Stimulated activated CD4-positive, alpha-beta T cell treated with anti-CD3 and anti-CD28 coated beads, Interleukin-12 subunit alpha, Interleukin-12 subunit beta, amount 100 ng/mL, for 24 hours (primary cell): ENCODE measurements at regions not wholly inside any gene's neighbourhood (a gene's known extent, or its start where the extent isn't known, plus 50 kb on each side); places are given as distances from the start of the nearest gene placed in this dataset.
"Not testable (repeated sequence)": the region's sequence is repeated elsewhere in the genome, so short reads cannot be mapped to it uniquely, and the experiment has no call there.

Experiments
- DNase-seq, 2 experiments: peaks; one replicate each; pipeline ENCODE4 v3.0.0-alpha.2; 2020; ENCODE audit warnings: low read depth in 2 of 2

DNA sequence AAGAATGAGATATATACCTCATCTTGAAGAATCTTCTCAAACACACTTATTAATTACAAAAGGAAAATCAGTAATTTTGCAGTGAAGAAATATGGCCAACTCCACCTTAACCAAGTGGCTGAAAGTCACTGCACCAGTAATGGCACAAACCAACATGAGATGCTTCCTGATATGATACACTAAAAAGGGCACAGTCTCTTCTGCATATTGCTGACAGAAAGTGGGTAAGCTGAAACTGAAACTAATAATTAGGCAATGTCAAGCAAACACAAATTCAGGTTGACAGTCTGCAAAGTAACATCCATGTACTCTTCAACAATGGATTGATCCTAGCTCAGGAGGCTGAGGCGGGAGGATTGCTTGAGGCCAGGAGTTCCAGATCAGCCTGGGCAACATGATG, 56.1 kb downstream of the ZNF22 start:
- not testable (repeated sequence) for DNase-seq

DNA sequence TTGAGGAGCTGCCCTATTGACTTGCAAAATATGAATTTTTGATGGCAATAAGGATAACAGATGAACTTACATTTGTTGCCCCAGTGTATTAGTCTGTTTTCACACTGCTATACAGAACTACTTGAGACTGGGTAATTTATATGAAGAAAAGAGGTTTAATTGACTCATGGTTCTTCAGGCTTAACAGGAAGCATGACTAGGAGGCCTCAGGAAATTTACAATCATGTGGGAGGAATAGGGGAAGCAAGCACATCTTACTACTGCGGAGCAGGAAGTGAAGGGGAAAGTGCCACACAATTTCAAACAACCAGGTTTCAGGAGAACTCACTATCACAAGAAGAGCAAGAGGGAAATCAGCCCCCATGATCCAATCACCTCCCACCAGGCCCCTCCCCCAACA, 57.9 kb downstream of the ZNF22 start:
- DNase-seq = no peak

DNA sequence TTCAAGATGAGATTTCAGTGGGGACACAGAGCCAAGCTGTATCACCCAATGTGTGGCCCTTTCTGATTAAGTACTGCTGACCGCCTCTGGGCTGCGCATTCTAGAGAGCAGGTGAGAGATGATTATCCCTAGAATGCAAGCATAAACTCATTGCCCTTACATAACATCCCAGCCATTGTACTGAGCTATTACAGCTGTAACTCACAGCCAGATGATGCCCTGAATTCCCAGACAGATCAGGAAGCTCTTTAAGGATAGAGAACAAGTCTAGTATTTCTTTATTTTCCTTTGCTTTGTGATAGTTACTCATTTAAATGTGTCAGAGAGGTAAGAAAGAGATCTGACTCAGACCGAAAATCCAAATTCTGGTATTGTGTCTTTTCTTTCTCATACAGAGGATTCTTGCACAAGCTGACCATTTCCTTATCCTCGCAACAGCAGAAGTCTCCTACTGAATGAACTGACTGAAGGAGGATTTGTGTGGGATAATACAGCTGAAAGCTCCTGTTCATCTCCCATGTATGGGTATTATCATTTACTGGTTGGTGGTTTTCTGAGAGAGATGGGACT, 58.4 kb downstream of the ZNF22 start:
- no peak for DNase-seq

DNA sequence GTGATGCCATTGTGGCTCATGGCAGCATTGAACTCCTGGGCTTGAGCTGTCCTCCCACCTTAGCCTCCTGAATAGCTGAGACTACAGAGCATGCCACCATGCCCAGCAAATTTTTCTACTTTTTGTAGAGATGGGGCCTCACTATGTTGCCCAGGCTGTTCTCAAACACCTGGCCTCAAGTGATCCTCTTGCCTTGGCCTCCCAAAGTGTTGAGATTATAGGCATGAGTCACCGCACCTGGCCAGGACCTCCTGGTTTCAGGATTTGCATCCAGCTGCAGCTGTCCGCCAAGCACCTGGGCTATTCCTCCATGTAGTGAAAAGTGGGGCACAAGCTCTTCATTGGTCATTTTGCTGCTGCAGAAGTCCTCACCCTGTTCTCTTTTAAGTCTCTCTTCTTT, 58.9 kb downstream of the ZNF22 start:
- no peak for DNase-seq

DNA sequence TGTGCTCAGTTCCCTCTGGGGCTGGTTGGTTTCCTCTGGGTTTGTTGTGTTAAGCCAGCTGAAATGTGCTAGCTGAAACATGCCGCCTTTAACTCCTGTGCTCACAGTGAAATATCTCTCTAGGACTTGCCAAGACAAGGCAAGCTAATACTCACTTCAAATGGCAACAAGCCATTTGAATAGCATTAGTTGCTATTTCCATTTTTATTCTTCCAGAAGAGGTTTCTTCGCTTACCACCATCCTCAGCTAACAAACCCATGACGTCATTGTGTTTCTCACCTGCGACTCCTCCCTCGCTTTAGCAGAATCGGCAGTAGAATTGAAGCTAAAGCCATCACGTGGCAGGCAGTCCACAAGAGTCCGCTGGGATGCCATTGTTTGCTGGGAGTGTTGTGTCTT, 61.3 kb downstream of the ZNF22 start:
- DNase-seq = no peak

DNA sequence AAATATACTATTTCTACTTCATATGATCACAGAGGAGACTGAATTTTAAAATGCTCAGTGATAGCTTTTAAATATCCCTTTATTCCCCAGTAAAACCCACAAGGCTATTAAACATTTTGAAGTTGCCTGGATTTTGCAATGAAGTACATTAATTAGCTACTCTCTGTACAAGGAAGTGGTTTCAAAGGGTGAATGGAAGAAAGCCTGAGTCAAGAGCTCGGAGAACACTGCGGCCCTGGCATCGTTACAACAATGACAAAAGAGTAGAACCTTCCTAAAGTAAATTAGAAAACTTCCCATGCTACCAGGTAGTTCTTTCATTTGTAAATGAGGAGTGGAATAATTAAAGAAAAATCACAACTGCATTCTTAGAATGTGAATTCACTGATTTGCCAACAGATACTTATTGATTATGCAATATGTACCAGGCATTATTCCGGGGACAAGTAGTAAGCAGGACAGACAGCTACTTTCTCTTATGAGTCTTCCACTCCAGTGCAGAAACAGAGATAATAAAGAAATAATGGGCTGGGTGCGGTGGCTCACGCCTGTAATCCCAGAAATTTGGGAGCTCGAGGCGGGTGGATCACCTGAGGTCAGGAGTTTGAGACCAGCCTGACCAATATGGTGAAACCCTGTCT, 63.0 kb downstream of the ZNF22 start:
- no peak for DNase-seq

DNA sequence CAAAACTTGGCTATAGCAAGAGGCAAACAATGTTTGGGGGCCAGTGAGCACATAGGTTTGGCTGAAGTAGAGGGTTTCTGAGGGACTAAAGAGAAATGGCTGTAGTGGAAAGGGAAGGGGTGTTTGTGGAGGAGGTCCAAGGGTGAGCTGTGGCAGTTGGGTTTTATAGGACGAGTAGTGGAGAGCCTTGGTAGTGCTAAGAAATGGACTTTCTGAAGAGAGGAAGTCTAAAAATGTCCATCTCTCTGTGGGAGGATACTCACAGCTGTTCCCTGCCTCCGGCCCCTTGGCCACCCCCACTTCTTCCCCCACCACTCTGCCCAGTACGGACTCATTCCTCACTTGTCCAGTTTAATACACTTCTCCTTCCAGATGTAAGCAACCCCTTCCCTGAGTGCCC, 64.3 kb downstream of the ZNF22 start:
- no peak for DNase-seq

DNA sequence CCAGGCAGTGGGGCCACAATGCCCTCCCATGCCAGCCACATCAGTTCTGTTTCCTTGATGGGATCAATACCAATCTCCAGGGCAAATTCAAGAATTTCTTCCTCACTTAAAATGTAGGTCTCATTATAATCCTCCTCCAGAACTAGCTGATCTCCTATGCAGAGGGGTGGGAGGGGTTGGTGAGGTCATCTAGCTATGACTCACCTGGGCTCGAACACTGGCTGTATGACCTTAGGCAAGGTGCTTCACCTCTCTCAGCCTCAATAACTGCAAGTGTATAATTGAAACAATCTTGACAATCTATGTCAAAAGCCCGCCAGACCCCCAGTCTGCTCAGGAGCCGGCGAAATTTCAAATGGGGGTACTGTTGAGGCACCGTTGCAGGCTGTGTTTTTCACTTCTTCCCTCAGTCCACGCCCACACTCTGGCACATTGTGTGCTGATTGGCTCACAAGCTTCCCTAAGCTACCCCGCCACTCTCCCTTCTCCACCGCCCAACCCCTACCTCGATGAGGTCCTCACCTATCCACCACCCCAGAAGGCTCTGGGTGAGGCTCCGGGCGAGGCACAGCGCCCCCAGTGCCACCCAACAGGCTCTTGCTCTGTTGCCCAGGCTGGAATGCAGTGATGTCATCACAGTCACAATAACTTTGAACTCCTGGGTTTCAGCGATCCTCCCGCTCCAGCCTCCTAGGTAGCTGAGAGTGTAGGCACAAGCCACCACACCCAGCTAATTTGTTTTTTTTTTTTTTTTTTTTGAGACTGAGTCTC, 70.5 kb downstream of the ZNF22 start:
- no peak for DNase-seq

DNA sequence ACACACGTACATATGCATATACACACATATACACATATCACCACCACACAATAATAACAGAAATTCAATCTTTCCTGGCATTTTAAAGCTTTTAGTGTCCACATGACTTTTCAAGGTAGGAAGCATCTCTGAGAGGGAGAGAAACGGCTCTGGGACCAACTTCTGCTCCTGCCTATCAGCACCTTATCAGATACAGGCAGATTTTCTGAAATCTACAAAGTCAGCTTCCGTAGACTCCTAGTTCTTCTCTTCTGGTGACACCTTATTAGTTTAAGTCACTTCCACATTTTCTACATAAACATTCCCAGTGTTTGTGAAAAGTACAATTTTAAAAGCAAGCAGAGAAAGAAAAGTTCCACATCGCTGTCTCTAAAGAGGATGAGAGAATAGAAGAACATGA, 74.5 kb downstream of the ZNF22 start:
- no peak for DNase-seq

DNA sequence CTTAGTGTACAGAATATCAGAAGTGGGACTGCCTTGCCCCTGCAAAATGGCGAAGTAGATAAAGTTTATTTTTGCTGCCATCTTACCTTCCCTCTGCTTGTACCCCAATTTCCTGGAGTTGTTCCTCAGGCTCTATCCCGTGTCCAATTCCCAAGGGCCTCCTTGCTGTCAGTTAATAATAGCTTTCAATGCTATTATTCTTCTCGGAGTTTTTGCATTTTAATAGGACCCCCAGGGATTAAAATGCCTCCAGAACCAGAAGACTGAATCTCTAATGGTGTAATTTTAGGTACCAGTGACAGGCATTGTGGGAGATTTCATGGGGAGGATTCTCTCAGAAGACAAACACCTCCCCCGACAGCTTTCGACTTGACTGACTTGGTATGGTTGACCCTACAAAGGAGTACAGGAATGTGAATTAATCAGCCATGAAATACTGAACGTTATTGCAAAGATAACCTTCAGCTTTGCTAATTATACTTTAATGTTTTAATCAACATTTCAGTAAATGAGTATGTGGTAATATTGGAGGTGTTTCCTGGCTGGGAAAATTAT, 75.2 kb downstream of the ZNF22 start:
- no peak for DNase-seq

DNA sequence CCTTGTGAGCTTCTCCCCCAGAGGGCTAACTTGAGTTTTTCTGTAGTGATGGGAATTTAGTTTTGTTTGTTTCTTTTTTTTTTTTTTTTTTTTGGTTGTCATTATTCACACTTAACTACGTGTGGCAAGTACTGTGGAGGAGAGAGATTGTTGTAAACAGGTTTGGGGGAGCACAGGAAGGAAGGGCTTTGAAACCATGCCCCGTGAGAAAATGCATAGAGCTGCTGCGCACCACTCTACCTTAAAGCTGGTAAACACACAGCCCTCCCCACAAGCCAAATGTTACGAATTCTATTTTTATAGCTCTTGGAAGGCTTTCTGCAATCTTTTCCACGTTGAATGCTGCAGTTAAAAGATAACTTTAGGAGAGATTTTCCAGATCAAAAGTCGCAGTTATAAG, 76.2 kb downstream of the ZNF22 start:
- DNase-seq = no peak

DNA sequence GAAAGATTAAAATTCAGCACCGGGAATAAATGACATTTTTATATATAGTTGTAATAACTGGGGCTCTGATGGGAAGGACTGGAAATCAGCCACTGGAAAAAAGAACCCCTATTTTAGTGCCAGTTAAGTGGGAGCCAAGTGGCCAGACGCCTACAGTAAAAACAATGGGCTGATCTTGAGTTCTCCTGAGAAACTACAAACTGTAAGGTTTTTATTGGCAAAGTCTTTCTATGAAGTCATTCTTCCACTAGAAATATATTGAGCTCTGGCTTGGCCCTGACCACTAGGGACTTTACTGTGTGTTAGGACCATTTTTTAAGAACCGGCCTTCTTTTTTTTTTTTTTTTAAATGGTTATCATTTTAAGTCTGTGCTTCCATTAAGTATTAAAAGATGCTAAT, 79.6 kb downstream of the ZNF22 start:
- no peak for DNase-seq

DNA sequence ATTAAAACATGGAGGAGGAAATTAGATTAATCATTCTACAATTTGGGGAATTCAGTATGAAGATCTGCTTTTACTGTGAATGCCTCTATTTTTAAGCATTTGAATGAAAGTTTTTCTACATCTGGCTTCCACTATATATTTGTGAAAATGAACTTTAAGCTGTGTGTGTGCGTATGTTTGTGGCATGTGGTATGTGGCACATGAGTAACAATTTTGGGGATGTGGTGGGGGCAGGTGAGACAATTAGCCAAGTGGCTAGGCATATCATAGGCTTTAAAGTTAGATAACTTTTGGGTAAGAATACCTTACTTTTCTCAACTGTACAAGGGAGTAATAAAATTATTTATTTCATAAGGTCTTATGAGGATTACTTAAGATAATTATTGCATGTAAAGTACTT, 81.5 kb downstream of the ZNF22 start:
- DNase-seq = no peak

DNA sequence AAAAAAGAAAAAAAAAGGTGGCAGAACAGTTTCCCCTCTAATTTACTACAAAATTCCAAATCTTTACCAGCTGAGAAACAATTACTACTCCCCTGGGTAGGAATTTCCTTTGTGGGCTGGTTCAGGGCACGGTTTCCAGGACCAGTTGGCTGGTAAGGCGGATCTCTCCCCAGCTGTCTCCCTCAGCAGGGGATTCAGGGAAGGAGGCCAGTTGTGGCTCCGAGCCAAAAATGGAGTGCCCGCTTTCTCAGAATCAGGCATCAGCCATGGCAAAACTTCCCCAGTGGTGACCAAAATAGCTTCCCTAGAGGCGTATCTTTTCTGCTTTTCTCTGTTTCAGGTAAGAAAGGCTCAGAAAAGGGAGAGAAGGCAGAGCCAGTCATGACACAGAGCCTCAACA, 91.2 kb downstream of the ZNF22 start:
- no peak for DNase-seq

DNA sequence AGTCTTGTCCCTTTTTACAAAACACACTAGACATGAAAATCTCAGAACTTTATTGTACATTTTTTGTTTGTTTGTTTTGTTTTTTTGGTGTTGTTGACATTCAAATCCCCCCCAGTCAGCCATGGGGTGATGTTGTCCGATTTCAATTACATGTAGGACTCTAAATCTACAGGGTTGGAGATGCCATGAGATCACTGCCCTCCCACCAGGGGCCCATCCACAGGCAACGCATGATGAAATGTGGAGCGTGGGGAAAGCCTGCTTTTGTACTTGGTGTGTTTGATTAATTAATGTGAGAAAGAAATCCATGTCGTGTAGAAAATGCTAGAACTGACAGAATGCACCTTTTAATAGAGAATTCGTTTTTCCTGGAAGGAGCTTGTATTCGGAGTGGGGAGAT, 93.2 kb downstream of the ZNF22 start:
- no peak for DNase-seq

DNA sequence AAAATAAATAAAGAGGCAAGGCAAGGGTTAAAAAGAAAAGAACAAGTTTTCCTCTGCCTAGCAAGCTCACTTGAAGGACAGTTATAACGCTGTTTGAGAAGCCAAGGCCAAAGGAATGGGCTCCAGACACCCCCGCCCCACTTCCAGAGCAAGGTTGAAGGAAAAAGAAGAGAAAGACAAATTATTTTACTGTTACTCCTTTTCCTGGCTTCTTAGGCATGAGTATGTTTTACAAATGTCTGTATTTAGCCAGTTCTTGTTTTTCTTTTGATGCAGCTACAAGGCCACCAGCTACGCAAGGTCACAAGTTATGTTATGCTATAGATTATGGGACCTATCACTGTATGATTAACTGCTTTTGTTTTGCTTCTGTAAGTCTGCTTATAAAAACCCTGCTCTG, 94.6 kb downstream of the ZNF22 start:
- no peak for DNase-seq

DNA sequence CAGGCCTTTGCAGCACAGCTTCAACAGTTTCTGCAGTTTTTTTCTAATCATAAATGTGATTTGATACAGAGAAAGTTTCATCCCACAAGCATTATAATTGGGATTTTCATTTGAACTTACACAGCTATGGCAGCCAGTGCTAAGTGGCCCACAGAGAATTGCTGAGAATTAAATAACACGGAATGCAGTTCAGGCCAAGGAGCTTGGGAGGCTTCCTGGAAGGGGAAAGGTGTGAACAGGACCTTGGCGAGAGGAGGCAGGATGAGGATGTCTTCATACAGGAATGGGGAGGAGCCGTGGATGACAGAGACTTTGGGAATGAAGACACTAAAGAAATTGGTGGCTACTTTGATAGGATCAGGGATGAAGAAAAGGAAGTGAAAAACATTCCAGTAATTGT, 95.3 kb downstream of the ZNF22 start:
- no peak for DNase-seq

DNA sequence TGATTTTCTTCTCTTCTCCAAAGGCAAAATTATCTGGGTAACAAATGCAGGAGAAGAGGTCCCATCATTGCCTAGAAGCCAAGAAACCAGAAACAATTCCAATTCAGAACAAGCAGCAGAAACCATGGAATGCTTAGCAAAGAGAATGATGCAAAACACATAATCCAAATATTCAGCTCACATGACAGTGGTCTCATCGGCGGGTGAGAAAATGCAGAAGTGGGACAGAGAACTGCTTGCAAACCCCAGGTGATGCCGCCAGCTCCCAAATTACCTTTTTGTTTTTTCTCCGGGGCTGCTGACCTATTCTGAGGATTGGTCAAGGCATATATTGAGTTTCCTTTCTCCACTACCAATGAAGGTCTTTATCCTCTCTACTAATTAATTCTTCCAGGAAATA, 99.7 kb downstream of the ZNF22 start:
- no peak for DNase-seq

DNA sequence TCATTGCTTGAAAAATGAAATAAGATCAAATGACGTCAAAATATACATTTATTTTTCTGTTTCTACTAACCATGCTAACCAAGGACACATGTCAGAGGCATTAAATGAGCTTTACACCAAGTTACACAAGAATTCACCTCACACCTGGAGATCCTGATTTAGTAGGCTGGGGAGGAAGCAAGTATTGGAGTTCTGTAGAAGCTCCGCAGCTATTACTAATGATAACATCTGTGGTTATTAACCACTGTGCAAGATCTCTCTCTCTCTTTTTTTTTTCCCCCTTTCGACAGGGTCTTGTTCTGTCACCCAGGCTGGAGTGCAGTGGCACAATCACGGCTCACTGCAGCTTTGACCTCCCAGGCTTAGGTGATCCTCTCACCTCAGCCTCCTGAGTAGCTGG, 104.0 kb downstream of the ZNF22 start:
- DNase-seq = no peak

DNA sequence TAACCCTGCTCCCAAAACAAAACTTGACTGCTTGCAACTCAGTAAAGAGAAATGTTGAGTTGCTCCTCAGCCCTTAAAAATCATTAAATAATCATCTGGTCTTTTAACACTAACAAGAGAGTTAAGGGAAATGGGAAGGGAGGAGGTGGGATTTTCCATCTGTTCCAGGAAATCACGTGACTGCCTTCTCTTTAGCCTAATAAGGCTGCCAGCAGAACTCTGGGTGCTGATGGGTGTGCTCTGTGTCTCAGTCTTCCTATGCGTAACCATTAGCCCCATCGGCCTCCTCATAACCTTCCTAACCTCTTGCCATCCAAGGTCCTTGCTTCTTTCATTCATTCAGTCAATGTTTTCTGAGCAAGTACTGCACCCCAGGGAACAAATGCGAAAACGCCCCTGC, 104.6 kb downstream of the ZNF22 start:
- not testable (repeated sequence) for DNase-seq

DNA sequence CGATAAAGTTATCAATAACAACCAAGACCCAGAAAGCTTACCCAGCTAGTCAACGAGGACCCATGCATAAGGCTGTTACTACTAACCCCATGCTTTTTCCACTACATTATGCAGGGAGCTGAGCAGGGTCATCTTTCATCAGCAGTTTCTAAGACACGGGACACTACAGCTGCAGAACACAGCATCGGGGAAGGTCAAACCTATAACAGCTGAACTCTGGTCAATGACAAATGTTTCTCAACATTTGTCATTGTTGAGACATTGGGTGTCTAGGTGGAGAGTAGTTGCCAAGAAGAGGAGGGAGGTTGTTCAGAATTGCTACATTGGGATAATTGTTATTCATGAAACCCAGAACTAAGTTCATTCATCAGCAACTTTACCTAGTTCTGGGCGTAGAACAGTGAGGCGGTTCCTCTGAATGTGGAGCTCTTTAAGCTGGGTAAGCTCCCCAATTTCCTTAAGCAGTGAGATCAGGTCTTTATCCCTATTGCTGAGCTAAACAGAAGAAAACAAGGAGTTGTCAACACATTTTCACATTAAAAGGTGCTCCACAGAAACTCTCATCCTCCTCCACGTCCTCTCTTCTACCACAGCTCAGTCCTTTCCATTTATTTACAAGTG, 105.6 kb downstream of the ZNF22 start:
- DNase-seq = no peak

DNA sequence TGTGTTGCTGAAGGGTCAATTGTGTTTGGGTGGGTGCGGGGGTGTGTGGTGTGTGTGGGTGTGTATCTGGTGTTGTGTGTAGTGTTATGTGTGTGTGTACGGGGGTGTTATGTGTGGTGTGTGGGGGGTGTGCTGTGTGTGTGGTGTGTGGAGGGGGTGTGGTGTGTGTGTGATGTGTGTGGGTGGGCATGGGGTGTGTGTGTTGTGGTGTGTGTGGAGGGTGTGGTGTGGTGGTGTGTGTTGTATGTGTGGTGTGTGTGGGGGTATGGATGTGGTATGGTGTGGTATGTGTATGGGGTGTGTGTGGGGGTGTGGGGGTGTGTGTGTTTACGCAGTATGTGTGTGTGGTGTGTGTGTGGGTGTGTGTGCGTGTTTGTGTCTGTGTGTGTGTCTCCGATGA, 110.8 kb downstream of the ZNF22 start:
- no peak for DNase-seq

DNA sequence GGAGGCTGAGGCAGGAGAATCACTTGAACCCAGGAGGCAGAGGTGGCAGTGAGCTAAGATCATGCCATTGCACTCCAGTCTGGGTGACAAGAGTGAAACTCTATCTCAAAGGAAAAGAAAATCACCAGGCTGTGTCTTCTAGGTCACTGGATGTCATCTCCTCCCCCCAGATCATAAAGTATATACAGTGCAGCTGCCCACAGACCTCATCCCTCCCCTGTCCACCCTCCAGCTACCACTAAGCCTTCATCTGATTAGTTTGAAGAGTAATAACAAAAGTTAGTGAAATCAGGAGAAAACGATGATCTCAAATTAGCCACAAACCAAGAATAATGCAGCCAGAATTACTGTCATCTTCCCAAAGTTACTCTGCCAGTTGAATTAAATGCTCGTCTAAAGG, 117.2 kb downstream of the ZNF22 start:
- DNase-seq = not testable (repeated sequence)
